ENCODE measurements at regions not wholly inside any gene's neighbourhood (a gene's known extent, or its start where the extent isn't known, plus 50 kb on each side); places are given as distances from the start of the nearest gene placed in this dataset.
"Not testable (repeated sequence)": the region's sequence is repeated elsewhere in the genome, so short reads cannot be mapped to it uniquely, and the experiment has no call there.

DNA sequence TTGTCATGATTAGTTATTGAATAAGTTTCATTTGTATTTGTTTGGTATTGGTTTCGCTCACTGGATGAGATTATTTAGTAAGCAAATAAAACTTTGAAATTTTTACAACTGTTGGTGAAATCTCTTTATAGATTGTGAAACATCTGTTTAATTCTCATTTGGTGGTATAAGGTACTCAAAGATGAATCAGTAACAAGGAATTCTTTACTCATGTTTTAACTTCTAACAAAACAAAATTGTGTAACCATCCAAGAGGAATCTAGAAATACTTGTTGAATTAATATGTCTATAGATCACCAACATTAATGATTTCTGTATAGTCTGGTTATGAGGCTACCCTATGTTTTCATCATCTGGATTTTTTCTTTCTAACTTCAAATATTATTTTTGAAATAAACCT lies 62.8 kb upstream of the USP25 start:
- Histone ChIP-seq H3K4me3 (ENCODE audit: low read length) (no peak overlapping the region), H3K9me3 (ENCODE audit: control insufficient read depth, insufficient read depth, low read length) (no peaks in the 10 kb centered on the region), H3K27me3 (ENCODE audit: control insufficient read depth, insufficient read depth, low read length) (no peaks in the 10 kb centered on the region), H3K27ac (ENCODE audit: low read length) (no peak overlapping the region), H3K36me3 (ENCODE audit: control insufficient read depth, insufficient read depth, low read length) (no peaks in the 10 kb centered on the region), H3K4me1 (ENCODE audit: control insufficient read depth, insufficient read depth, low read length) (no peaks in the 10 kb centered on the region)
- Mint-ChIP-seq H3K9me3 (no peaks in the 10 kb centered on the region), H3K4me1 (no peaks in the 10 kb centered on the region), H3K27ac (no peak overlapping the region), H3K4me3 (no peak overlapping the region), H3K36me3 (no peaks in the 10 kb centered on the region), H3K27me3 (ENCODE audit: low read depth in 2 of 2) (peaks cover 2 to 15% of the 10 kb centered on the region in 2 donors)
- TF ChIP-seq, protein P1, sequence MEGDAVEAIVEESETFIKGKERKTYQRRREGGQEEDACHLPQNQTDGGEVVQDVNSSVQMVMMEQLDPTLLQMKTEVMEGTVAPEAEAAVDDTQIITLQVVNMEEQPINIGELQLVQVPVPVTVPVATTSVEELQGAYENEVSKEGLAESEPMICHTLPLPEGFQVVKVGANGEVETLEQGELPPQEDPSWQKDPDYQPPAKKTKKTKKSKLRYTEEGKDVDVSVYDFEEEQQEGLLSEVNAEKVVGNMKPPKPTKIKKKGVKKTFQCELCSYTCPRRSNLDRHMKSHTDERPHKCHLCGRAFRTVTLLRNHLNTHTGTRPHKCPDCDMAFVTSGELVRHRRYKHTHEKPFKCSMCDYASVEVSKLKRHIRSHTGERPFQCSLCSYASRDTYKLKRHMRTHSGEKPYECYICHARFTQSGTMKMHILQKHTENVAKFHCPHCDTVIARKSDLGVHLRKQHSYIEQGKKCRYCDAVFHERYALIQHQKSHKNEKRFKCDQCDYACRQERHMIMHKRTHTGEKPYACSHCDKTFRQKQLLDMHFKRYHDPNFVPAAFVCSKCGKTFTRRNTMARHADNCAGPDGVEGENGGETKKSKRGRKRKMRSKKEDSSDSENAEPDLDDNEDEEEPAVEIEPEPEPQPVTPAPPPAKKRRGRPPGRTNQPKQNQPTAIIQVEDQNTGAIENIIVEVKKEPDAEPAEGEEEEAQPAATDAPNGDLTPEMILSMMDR (IDR thresholded peaks at IDR 0.05), result no peak
- no peak for DNase-seq
- no peak for ATAC-seq
- intact Hi-C loops (cut with micrococcal nuclease), result no loop called here
- WGBS (ENCODE audit: insufficient coverage), result 100% methylated on average over 1 of the region's 1 CpG

DNA sequence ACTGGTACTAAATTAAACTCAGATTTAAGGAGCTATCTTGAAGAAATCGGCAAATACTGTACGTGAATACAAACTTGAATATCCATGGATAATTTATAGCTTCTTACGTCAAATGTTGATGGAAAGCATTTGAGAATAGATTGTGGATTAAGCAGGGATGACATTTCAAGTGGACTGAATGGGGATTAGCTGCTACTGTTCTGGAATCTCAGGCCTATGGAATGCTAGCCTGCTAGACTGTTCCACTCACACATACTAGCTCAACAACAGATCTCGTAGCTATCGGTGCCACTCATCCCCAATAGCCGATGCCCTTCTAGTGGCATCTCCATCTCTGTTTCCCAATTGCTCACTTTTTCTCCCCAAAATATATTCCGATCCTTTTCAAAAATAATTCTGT lies 62.0 kb upstream of the USP25 start:
- Histone ChIP-seq H3K9me3 (ENCODE audit: control insufficient read depth, insufficient read depth, low read length) (no peaks in the 10 kb centered on the region), H3K27ac (ENCODE audit: low read length) (no peak overlapping the region), H3K27me3 (ENCODE audit: control insufficient read depth, insufficient read depth, low read length) (no peaks in the 10 kb centered on the region), H3K4me3 (ENCODE audit: low read length) (no peak overlapping the region), H3K4me1 (ENCODE audit: control insufficient read depth, insufficient read depth, low read length) (no peaks in the 10 kb centered on the region), H3K36me3 (ENCODE audit: control insufficient read depth, insufficient read depth, low read length) (no peaks in the 10 kb centered on the region)
- Mint-ChIP-seq H3K9me3 (no peaks in the 10 kb centered on the region), H3K4me3 (no peak overlapping the region), H3K27me3 (ENCODE audit: low read depth in 2 of 2) (peaks cover 2 to 8% of the 10 kb centered on the region in 2 donors), H3K4me1 (no peaks in the 10 kb centered on the region), H3K27ac (no peak overlapping the region), H3K36me3 (no peaks in the 10 kb centered on the region)
- intact Hi-C loops (cut with micrococcal nuclease), result no loop called here
- no peak for DNase-seq
- no peak for ATAC-seq
- 95% methylated on average over 7 of the region's 7 CpGs for WGBS (ENCODE audit: insufficient coverage)
- TF ChIP-seq, protein P1 (IDR thresholded peaks at IDR 0.05), result no peak

DNA sequence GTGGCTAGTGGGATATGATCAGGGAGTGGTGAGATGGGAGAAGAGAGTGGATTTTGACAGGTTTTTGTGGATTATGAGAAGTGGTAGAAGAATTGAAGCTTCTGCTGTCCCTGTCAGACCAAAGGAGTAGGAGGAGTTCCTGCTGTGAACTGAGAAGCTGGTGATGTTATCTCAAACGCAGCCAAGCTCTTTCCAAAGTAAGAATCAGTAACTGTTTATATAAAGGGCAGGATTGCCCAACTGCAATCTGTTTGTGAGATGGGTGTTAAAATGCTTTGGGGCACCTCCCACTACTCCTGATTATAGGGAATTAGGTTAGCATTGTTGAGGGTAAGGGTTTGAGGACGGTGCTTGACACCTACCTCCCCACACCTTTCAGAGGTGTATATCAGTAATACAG lies 60.5 kb upstream of the USP25 start:
- H3K4me3 Mint-ChIP-seq, result no peak overlapping the region
- H3K9me3 Mint-ChIP-seq, result no peaks in the 10 kb centered on the region
- no peaks in the 10 kb centered on the region for H3K27me3 ChIP-seq (ENCODE audit: control insufficient read depth, insufficient read depth, low read length)
- H3K9me3 ChIP-seq (ENCODE audit: control insufficient read depth, insufficient read depth, low read length), result no peaks in the 10 kb centered on the region
- 85% methylated on average over 1 of the region's 2 CpGs for WGBS (ENCODE audit: insufficient coverage)
- no peaks in the 10 kb centered on the region for H3K4me1 Mint-ChIP-seq
- no peak for DNase-seq
- intact Hi-C loops (cut with micrococcal nuclease), result no loop called here
- no peaks in the 10 kb centered on the region for H3K4me1 ChIP-seq (ENCODE audit: control insufficient read depth, insufficient read depth, low read length)
- H3K36me3 Mint-ChIP-seq, result no peaks in the 10 kb centered on the region
- H3K27me3 Mint-ChIP-seq (ENCODE audit: low read depth in 2 of 2), result peaks cover 0 to 2% of the 10 kb centered on the region in 2 donors
- ATAC-seq, result no peak
- H3K27ac ChIP-seq (ENCODE audit: low read length), result no peak overlapping the region
- no peak overlapping the region for H3K4me3 ChIP-seq (ENCODE audit: low read length)
- TF ChIP-seq, protein P1 (IDR thresholded peaks at IDR 0.05), result no peak
- H3K36me3 ChIP-seq (ENCODE audit: control insufficient read depth, insufficient read depth, low read length), result no peaks in the 10 kb centered on the region
- no peak overlapping the region for H3K27ac Mint-ChIP-seq

DNA sequence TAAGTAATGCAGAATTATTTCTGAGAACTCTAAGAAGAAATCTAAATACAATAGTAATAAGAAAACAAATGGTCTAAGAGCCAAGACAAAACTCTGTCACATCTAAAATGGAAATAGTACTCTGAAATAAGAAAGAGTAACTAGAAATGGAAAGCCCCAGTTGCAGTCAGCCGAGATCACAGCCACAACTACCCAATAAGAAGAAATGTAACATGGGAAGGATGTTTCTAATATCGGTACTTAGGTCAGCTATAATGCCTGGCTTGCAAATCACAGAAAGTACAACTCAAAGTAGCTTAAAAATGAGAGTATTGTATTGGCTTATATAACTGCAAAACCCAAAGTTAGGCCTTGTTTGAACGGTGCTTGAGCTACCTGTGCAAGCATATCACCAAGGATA lies 58.6 kb upstream of the USP25 start:
- Mint-ChIP-seq H3K27me3 (ENCODE audit: low read depth in 2 of 2) (peaks cover 0 to 2% of the 10 kb centered on the region in 2 donors), H3K27ac (no peak overlapping the region)
- WGBS (ENCODE audit: insufficient coverage), result 76% methylated on average over 3 of the region's 3 CpGs

DNA sequence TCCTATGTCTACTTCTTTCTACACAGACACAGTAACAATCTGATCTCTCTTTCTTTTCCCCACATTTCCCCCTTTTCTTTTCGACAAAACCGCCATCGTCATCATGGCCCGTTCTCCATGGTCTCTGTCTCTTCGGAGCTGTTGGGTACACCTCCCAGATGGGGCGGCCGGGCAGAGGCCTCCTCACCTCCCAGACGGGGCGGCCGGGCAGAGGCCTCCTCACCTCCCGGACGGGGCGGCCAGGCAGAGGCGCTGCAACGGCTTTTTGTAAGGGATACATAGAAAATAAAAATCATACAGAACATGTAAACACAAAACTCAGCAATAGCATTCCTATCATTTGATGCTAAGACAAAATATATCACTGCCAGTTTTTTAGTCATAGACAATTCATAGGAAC lies 57.2 kb upstream of the USP25 start:
- not testable (repeated sequence) for H3K4me1 Mint-ChIP-seq; H3K4me3 Mint-ChIP-seq; H3K9me3 ChIP-seq (ENCODE audit: control insufficient read depth, insufficient read depth, low read length)

More for the DNA sequence above, 58.6 kb upstream of the USP25 start:
- H3K9me3 Mint-ChIP-seq, result no peaks in the 10 kb centered on the region
- Histone ChIP-seq H3K4me3 (ENCODE audit: low read length) (no peak overlapping the region), H3K4me1 (ENCODE audit: control insufficient read depth, insufficient read depth, low read length) (no peaks in the 10 kb centered on the region), H3K36me3 (ENCODE audit: control insufficient read depth, insufficient read depth, low read length) (no peaks in the 10 kb centered on the region), H3K27me3 (ENCODE audit: control insufficient read depth, insufficient read depth, low read length) (no peaks in the 10 kb centered on the region), H3K9me3 (ENCODE audit: control insufficient read depth, insufficient read depth, low read length) (no peaks in the 10 kb centered on the region), H3K27ac (ENCODE audit: low read length) (no peak overlapping the region)
- intact Hi-C loops (cut with micrococcal nuclease), result no loop called here
- ATAC-seq, result no peak
- no peaks in the 10 kb centered on the region for H3K36me3 Mint-ChIP-seq
- DNase-seq, result no peak
- H3K4me1 Mint-ChIP-seq, result no peaks in the 10 kb centered on the region
- no peak overlapping the region for H3K4me3 Mint-ChIP-seq
- TF ChIP-seq, protein P1 (IDR thresholded peaks at IDR 0.05), result no peak

More for the DNA sequence above, 57.2 kb upstream of the USP25 start:
- H3K9me3 Mint-ChIP-seq; intact Hi-C loops (cut with micrococcal nuclease); H3K4me3 ChIP-seq (ENCODE audit: low read length); DNase-seq; H3K27me3 Mint-ChIP-seq (ENCODE audit: low read depth in 2 of 2); H3K27me3 ChIP-seq (ENCODE audit: control insufficient read depth, insufficient read depth, low read length); H3K27ac Mint-ChIP-seq; H3K36me3 Mint-ChIP-seq; H3K4me1 ChIP-seq (ENCODE audit: control insufficient read depth, insufficient read depth, low read length); H3K36me3 ChIP-seq (ENCODE audit: control insufficient read depth, insufficient read depth, low read length); ATAC-seq; H3K27ac ChIP-seq (ENCODE audit: low read length): not testable (repeated sequence)
- WGBS (ENCODE audit: insufficient coverage), result 96% methylated on average over 10 of the region's 15 CpGs
